T-helper 2 cell treated with Interferon-gamma antibody and Interleukin-4, amounts not matched to agents 100 ng/mL and 5 ng/mL, for 36 hours (primary cell): ENCODE measurements at regions not wholly inside any gene's neighbourhood (a gene's known extent, or its start where the extent isn't known, plus 50 kb on each side); places are given as distances from the start of the nearest gene placed in this dataset.

ENCODE experiments used
- intact Hi-C: fragments of 100-400 bp; cut with micrococcal nuclease; formaldehyde crosslinking; loops from one replicate; pipeline ENCODE4 v1.15.1; 2023

DNA sequence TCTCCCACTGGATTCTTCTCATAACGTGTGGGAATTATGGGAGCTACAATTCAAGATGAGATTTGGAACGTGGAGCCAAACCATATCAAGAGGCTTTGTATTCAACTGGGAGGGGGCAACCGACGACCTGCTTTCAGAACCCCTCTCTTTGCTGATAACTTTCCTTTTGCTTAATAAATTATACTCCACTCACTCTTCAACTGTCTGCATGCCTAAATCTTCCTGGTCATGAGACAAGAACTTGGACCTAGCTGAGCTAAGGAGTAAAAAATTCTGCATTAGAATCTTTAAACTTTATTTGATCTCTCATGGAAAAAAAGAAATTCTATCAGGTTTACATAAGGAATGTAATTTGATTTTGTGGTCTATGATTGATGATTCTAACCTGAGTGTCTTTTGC is 86.7 kb upstream of the CYYR1 start:
- intact Hi-C loops = no loop called here

DNA sequence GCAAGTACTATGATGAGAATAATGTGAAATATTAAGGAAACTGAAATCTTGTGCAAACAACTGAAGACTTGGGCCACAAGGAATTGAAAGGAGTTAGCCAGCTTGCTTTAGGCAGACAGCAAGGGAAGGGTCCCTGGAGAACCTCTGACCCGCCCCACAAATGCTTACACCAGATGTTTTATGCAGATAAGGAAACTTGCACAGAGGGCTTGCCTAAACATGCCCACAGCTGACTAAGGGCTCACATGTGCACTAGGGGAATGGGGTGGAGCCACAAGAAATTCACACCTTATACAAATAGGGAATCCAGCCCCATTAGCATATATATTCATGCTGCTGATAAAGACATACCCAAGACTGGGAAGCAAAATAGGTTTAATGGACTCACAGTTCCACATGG is 86.1 kb upstream of the CYYR1 start:
- intact Hi-C loops = no loop called here

DNA sequence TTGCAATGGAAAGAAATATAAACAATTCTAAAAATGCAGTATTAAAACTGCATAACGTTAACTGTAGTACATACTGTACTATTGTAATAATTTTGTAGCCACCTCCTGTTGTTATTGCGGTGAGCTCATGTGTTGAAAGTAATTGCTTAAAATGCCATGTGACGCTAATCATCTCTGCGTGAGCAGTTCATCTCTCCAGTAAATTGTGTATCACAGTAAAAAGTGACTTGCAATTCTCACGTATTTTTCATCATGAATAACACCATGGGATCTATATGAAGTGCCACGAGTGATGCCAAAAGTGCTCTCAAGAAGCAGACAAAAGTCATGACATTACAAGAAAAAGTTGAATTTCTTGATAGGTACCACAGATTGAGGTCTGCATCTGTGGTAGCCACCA is 82.4 kb upstream of the CYYR1 start:
- intact Hi-C loops = no loop called here

DNA sequence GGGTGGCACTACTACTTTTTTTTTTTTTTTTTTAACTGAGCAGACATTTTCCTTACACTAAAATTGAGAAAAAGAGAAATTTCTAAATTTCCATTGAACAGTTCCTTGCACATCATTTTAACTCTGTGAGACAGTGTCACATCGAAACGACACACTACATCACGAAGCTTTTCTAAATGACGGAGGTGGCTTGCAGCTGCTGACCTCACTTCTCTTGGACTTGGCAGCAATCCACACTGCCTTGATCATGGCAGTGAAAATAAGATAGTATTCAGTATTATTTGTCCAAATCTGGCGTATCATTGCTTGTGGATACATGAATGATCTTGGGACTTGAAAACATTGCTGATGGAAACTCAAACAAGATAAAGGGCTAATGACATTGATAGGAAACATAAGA is 80.3 kb upstream of the CYYR1 start:
- intact Hi-C loops = no loop called here

DNA sequence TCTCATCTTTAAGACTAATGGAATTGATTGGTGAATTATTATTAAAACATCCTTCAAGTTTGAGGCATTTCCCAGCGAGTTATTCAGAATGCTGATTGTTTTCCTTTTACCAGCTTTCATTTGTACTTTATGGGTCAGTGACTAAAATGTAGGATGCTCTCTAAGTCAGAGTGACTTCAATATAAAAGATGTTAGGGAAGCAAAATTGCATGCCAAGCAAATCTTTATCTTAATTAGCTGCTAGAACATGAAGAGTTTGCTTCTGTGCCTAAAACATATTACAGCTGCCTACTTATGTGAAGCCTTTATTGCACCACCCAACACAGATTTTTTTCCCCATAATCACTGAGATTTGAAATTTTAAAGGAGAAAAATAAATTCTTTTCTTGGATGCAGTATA is 79.8 kb upstream of the CYYR1 start:
- intact Hi-C loops = no loop called here

DNA sequence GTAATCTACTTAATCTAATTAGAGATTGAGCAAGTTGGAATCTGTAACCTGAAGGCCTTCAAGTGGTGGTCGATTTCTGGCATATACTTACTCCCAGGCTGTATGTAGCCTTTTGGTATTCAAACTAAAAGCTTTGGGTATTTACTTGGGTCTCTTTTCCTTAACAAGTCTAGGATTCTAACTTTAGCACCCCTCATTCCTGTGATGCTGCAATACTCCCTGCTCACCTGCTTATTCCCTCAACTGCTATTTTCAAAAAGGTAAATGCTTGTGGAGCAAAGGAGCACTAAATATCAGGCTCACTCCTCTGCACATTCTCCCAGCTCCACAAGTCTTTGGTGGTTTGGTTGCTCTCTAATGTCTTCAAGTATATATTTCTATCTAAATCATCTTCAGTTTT is 68.0 kb upstream of the CYYR1 start:
- intact Hi-C loops = no loop called here

DNA sequence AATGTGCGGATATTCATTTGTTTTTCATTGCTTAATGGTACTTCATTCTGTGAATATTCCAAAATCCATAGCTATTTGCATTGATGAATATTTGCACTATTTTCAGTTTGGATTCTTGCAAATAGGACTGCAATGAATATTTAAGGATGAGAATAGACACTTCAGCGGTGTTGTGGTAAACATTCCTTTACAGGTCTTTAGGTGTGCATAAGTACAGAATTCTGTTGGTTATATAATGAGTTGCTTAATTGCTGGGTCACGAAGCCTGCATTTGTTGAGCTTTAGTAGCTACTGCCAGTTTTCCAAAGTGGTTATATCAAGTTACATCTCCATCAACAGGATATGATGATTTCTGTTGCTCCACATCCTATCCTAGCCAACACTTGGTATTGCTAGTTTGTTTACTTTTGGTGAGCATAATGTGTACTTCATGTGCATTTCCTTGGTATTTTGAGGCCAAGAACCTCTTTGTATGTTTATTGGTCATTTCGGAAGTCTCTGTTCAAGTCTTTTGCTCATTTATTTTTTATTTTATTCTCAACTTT is 64.2 kb upstream of the CYYR1 start:
- intact Hi-C loops = no loop called here

DNA sequence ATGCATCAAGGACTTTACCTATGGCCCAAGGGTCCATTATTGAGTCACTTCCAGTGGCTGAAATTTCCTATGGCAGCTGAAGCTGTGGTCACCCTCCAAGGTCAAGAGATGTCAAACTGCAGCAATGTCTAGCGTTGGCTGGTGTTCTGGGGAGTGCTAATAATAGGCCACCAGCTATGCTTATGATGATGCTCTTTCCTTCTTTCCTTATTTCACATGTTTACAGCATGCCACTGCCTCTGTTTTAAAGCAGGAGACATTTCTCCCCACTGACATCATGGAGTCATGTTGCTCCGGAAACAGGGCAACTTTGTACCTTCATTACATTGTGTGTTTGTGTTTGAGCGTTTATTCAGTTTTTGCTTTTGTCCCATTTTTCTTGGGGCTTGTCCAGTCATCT is 62.6 kb upstream of the CYYR1 start:
- intact Hi-C loops = no loop called here

DNA sequence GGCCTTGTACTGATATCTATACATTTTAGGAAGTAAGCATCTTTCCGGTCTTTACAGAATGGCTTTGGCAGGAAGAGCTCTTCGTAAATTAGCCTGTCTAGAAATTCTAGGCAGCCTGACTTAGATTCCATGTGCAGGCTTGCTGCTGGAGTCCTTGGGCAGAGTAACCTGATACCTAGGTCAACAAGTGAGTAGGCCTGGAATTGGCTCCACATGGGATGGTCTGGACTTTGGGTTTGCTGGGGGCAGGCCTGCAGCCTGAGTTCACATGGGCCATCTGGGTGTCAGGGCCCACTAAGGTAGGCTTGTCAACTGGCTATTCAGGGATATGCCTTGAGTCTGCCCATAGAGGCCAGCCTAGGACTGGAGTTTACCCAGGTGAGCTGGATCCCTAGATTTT is 59.6 kb upstream of the CYYR1 start:
- intact Hi-C loops = no loop called here

DNA sequence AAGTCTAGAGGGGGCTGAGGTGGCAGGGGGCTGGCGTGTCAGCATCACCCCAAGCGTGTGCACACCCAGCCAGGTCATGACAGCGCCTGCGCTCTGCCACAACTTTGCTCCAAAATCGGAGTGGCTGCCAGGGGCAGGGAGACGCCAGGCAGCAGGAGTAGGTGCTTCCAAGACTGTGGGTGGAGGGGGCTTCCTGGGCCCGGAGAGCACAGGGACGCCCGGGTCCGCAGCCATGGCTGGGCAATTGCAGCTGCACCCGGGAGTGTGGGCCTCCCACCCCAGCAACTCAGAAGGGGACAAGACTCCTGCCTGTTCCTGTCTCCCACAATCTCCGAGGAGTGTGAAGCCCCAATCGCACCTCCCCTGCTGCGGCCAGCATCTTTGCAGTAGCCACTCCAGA is 53.1 kb upstream of the CYYR1 start:
- intact Hi-C loops = no loop called here

DNA sequence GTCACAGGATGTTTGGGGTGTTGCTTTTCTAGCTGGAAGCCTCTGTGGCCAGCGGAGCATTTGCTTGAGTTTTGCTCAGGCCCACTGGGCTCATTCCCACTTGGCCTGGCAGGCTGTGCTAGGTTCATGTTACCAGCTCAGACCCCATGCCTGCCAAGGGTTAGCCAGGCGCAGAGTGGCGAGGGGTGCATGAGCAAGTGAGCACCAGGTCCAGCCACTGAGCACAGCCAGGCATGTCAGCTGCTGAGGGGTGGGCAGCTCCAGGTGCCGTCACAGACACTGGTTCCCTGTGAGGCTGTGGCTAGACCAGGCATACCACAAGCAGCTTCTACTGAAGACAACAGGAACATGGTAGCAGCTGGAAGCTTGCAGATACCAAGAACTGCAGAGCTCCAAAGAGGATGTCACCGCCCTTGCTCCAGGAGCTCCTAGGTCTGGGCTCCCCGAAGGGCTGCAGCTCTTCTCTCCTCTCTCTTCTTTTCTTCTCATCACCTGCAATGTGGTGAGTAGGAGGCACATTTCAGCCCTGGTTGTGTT is 52.0 kb upstream of the CYYR1 start:
- intact Hi-C loops = no loop called here
